Hepatocyte (in vitro differentiated cells): ENCODE measurements at regions not wholly inside any gene's neighbourhood (a gene's known extent, or its start where the extent isn't known, plus 50 kb on each side); places are given as distances from the start of the nearest gene placed in this dataset.

ENCODE experiments used
- EZH2 ChIP-seq: fragments of 200-600 bp; sonication (generic); IDR thresholded peaks from 2 replicates; pipeline ENCODE4 v1.6.1; 2016; ENCODE audit warnings: antibody characterized with exemption, mild to moderate bottlenecking, borderline replicate concordance
- EZH2phosphoT487 ChIP-seq: fragments of 200-600 bp; sonication (generic); IDR thresholded peaks from one replicate; pipeline ENCODE4 v1.6.1; 2018; ENCODE audit warnings: antibody characterized with exemption, mild to moderate bottlenecking, low read depth, moderate library complexity; ENCODE audit not compliant: unreplicated experiment, severe bottlenecking
- TF ChIP-seq, protein P1 (sequence below): fragments of 200-600 bp; sonication (generic); IDR thresholded peaks from 2 replicates; pipeline ENCODE4 v1.5.1; 2016; ENCODE audit warnings: antibody characterized with exemption, mild to moderate bottlenecking; ENCODE audit not compliant: poor library complexity

DNA sequence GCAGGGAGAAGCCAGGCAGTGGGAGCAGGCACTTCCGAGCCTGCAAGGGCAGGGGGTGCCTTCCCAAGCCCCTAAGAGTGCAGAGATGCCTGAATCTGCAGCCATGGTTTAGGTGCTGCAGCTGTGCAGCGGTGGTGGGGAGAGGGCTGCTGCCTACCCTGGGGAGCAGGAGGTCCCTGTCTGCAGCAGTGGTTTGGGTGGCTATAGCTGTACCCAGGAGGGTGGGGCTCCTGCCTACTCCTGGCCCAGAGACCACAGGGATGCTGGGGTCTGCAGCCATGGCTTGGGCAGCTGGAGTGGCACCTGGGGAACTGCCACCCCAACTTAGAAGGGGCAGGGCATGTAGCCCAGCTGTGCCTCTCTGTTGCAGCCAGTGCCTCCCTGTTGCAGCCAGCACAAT, 488.1 kb upstream of the THBS1 start:
- TF ChIP-seq, protein P1, sequence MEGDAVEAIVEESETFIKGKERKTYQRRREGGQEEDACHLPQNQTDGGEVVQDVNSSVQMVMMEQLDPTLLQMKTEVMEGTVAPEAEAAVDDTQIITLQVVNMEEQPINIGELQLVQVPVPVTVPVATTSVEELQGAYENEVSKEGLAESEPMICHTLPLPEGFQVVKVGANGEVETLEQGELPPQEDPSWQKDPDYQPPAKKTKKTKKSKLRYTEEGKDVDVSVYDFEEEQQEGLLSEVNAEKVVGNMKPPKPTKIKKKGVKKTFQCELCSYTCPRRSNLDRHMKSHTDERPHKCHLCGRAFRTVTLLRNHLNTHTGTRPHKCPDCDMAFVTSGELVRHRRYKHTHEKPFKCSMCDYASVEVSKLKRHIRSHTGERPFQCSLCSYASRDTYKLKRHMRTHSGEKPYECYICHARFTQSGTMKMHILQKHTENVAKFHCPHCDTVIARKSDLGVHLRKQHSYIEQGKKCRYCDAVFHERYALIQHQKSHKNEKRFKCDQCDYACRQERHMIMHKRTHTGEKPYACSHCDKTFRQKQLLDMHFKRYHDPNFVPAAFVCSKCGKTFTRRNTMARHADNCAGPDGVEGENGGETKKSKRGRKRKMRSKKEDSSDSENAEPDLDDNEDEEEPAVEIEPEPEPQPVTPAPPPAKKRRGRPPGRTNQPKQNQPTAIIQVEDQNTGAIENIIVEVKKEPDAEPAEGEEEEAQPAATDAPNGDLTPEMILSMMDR, result no peak
- no peak for TF ChIP-seq EZH2
- TF ChIP-seq EZH2phosphoT487, result no peak
